Right ventricle myocardium inferior (tissue), 1 donor: ENCODE measurements at regions not wholly inside any gene's neighbourhood (a gene's known extent, or its start where the extent isn't known, plus 50 kb on each side); places are given as distances from the start of the nearest gene placed in this dataset.

Experiments
- ATAC-seq: fragments of 200-7000 bp; cut with Tn5 transposase; one replicate; pipeline ENCODE4 v1.9.1; 2020; ENCODE audit warnings: mild to moderate bottlenecking, moderate library complexity
- DNase-seq: peaks from one replicate; pipeline ENCODE4 v3.0.0; 2021; ENCODE audit errors: missing footprints
- intact Hi-C: fragments of 100-400 bp; cut with DNase I; formaldehyde crosslinking; loops from one replicate; pipeline ENCODE4 v1.11.0; 2022
- donor health status: DM: no; HTN: yes; CAD: no; lungs with severe emphysema.

GRCh38 chr2:217330647-217331046 is 470.8 kb upstream of the TNP1 start:
- intact Hi-C loops: loop anchor here (5.0 kb wide), 1 partner anchor 102 kb away; no protein-coding TSS in a partner anchor
- DNase-seq (no peak), ATAC-seq (no peak)

- DNase-seq (no peak), ATAC-seq (no peak)
- intact Hi-C loops: loop anchor here (2.0 kb wide), 1 partner anchor 64 kb away; no protein-coding TSS in a partner anchor
These were observed 469.2 kb upstream of the TNP1 start for GRCh38 chr2:217329023-217329431.

GRCh38 chr2:217328622-217328978 is 468.7 kb upstream of the TNP1 start:
- DNase-seq: no peak
- ATAC-seq: no peak
- intact Hi-C loops: loop anchor here (2.0 kb wide), 1 partner anchor 64 kb away; no protein-coding TSS in a partner anchor

GRCh38 chr2:217327953-217328621 is 468.2 kb upstream of the TNP1 start:
- ATAC-seq (no peak), DNase-seq (no peak)
- intact Hi-C loops: loop anchor here (2.0 kb wide), 1 partner anchor 65 kb away; no protein-coding TSS in a partner anchor

- DNase-seq (no peak), ATAC-seq (peak; percentile 62)
- intact Hi-C loops: no loop called here
These were observed 466.6 kb upstream of the TNP1 start for GRCh38 chr2:217326238-217327022.

GRCh38 chr2:217325816-217326215 is 466.0 kb upstream of the TNP1 start:
- no peak for ATAC-seq

GRCh38 chr2:217325251-217325650 is 465.4 kb upstream of the TNP1 start:
- ATAC-seq (no peak), DNase-seq (no peak)
- intact Hi-C loops: no loop called here

More at GRCh38 chr2:217325816-217326215, 466.0 kb upstream of the TNP1 start:
- DNase-seq: no peak
- intact Hi-C loops: no loop called here

- no peak for ATAC-seq
- DNase-seq: no peak
- intact Hi-C loops: no loop called here
These were observed 456.9 kb upstream of the TNP1 start for GRCh38 chr2:217316743-217317142.

GRCh38 chr2:217314021-217314460 is 454.2 kb upstream of the TNP1 start:
- no peak for DNase-seq
- ATAC-seq: no peak
- intact Hi-C loops: no loop called here

GRCh38 chr2:217313386-217313785 is 453.5 kb upstream of the TNP1 start:
- DNase-seq (no peak), ATAC-seq (no peak)
- intact Hi-C loops: no loop called here

GRCh38 chr2:217309056-217309455 is 449.2 kb upstream of the TNP1 start:
- intact Hi-C loops: no loop called here
- no peak for DNase-seq
- ATAC-seq: no peak

- intact Hi-C loops: no loop called here
These were observed 447.2 kb upstream of the TNP1 start for GRCh38 chr2:217307023-217307422.

GRCh38 chr2:217305882-217306281 is 446.0 kb upstream of the TNP1 start:
- ATAC-seq (no peak), DNase-seq (no peak)
- intact Hi-C loops: no loop called here

More at GRCh38 chr2:217307023-217307422, 447.2 kb upstream of the TNP1 start:
- ATAC-seq (no peak), DNase-seq (no peak)

GRCh38 chr2:217304582-217304981 is 444.7 kb upstream of the TNP1 start:
- intact Hi-C loops: no loop called here
- no peak for ATAC-seq
- DNase-seq: no peak

GRCh38 chr2:217302856-217303255 is 443.0 kb upstream of the TNP1 start:
- ATAC-seq (no peak), DNase-seq (no peak)
- intact Hi-C loops: no loop called here

- ATAC-seq: peak; percentile 89
- intact Hi-C loops: no loop called here
- no peak for DNase-seq
These were observed 441.5 kb upstream of the TNP1 start for GRCh38 chr2:217301142-217301925.

- ATAC-seq: no peak
- DNase-seq: no peak
- intact Hi-C loops: no loop called here
These were observed 439.7 kb upstream of the TNP1 start for GRCh38 chr2:217299590-217299989.

- intact Hi-C loops: no loop called here
- no peak for DNase-seq
- no peak for ATAC-seq
These were observed 437.2 kb upstream of the TNP1 start for GRCh38 chr2:217297096-217297495.

- DNase-seq (no peak), ATAC-seq (no peak)
- intact Hi-C loops: no loop called here
These were observed 435.0 kb upstream of the TNP1 start for GRCh38 chr2:217294818-217295217.
